WI38 (cell line): ENCODE measurements at regions not wholly inside any gene's neighbourhood (a gene's known extent, or its start where the extent isn't known, plus 50 kb on each side); places are given as distances from the start of the nearest gene placed in this dataset.
"Not testable (repeated sequence)": the region's sequence is repeated elsewhere in the genome, so short reads cannot be mapped to it uniquely, and the experiment has no call there.

Experiments used
- H3K4me3 ChIP-seq: 2 replicates; pipeline ENCODE4 v1.5.1; 2011; ENCODE audit warnings: low read depth, mild to moderate bottlenecking, control low read depth, low read length
- CTCF ChIP-seq: IDR thresholded peaks from 2 replicates; pipeline ENCODE4 v1.5.1; 2012; ENCODE audit warnings: low read depth, mild to moderate bottlenecking, control low read depth, low read length

- no peak for TF ChIP-seq CTCF
- H3K4me3 ChIP-seq = no peak overlapping the region
Measured at GRCh38 chr12:7591531-7591930, 74.2 kb downstream of the APOBEC1 start.

GRCh38 chr12:7590085-7590484, 75.6 kb downstream of the APOBEC1 start:
- H3K4me3 ChIP-seq = not testable (repeated sequence)

- H3K4me3 ChIP-seq = not testable (repeated sequence)
- peak; percentile 54 for TF ChIP-seq CTCF
Measured at GRCh38 chr12:7588742-7589329, 76.9 kb downstream of the APOBEC1 start.

- H3K4me3 ChIP-seq = not testable (repeated sequence)
Measured at GRCh38 chr12:7584137-7584536, 80.6 kb upstream of the CD163 start.

- no peak overlapping the region for H3K4me3 ChIP-seq
- TF ChIP-seq CTCF = no peak
Measured at GRCh38 chr12:7583471-7583870, 79.9 kb upstream of the CD163 start.

- no peak for TF ChIP-seq CTCF
- H3K4me3 ChIP-seq = no peak overlapping the region
Measured at GRCh38 chr12:7582796-7583195, 79.2 kb upstream of the CD163 start.

- TF ChIP-seq CTCF = no peak
- H3K4me3 ChIP-seq = no peak overlapping the region
Measured at GRCh38 chr12:7581625-7582024, 78.0 kb upstream of the CD163 start.

GRCh38 chr12:7581046-7581445, 77.5 kb upstream of the CD163 start:
- TF ChIP-seq CTCF = no peak
- H3K4me3 ChIP-seq = no peak overlapping the region
